ENCODE measurements at regions not wholly inside any gene's neighbourhood (a gene's known extent, or its start where the extent isn't known, plus 50 kb on each side); places are given as distances from the start of the nearest gene placed in this dataset.

DNA sequence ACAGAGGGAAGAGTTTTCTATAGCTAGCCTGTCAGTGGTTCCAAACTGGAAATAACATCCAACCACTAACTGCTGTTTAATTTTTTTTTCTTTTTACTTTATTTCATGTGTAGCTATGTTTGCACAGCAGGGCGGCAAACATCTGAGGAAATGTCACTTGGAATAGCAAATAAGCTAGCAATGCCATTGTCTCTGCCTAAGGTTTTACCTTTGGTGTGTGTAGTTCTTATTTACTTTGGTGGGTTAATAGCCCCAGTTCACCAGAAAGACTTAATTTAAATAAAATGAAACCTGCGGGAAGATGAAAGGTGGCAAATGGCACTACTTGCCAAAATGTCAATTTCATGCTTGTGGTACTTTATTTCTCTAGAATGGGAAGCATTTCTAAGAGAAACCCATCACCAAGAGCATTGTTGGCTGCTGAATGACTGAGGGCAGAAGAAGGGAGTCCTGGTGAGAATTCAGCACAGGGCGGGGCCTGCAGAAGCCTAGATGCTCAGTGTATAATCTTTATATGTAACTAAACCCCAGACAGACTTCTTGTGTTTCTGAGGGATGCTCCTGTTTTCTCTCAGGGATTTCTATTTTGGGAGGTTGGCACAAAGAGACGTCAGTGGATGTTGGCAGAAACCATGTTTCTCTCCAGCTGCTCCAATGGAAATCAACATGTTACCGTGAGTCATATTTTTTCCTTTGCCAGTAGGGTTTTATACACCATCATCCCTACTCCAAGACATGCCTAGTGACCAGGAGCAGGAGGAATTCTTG lies 300.4 kb upstream of the NT5C1B start:
- TF ChIP-seq CTCF (conservative IDR thresholded peaks at IDR 0.05) (no peak), ZFX (IDR thresholded peaks at IDR 0.05) (no peak)
